GM21447 (cell line): ENCODE measurements at regions not wholly inside any gene's neighbourhood (a gene's known extent, or its start where the extent isn't known, plus 50 kb on each side); places are given as distances from the start of the nearest gene placed in this dataset.

Experiments used
- ATAC-seq: cut with Tn5 transposase; IDR thresholded peaks from one replicate; pipeline ENCODE4 v1.9.1; 2021; ENCODE audit not compliant: unreplicated experiment

DNA sequence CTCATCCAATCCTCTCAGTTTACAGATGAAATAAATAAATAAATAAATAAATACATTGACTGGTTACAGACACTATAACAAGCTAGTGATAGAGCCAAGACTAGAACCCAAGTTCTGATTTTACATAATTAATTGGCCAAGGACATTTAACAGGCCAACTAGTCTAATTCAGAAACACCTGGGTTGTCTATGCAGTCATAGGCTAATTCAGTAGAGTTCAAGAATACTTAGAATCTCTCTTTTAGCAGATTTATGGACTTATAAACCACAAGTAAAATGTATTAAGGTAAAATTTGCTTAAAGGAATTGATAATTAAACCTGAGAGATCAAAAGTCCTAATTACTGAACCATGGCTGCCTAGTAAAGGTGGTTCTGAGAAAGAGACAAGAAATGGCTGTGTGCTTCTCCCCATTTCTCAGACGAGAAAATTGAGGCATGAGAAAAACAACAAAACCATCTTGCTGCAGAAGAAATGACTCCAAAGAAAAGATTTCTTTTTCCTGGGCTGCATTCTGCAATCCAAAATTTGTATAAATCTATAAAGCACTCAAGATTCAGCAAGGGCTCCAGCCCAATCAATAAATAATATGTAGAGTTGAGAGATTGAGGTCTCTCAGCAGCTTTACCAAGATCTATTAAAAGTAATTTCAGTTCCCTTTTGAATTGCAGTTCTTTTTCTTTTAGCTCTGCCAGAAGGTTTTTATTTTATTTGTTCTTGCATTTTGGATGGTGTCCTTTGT is 98.3 kb downstream of the DUSP10 start:
- peak; percentile 84 for ATAC-seq

DNA sequence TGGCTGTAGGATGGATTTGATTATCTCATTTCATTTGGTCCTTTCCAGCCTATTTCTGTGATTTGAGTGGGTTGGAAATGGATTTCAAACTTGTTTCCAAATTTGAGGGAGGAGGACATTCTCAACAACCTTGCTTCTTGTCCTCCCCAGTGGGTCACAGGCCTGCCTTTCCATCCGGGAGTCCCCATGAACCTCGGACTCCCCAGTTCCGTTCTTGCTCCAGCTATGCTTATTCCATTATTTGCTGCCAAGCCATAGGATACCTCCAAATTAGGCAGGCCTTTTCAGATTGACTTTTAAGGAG is 97.8 kb downstream of the DUSP10 start:
- peak; percentile 20 for ATAC-seq

DNA sequence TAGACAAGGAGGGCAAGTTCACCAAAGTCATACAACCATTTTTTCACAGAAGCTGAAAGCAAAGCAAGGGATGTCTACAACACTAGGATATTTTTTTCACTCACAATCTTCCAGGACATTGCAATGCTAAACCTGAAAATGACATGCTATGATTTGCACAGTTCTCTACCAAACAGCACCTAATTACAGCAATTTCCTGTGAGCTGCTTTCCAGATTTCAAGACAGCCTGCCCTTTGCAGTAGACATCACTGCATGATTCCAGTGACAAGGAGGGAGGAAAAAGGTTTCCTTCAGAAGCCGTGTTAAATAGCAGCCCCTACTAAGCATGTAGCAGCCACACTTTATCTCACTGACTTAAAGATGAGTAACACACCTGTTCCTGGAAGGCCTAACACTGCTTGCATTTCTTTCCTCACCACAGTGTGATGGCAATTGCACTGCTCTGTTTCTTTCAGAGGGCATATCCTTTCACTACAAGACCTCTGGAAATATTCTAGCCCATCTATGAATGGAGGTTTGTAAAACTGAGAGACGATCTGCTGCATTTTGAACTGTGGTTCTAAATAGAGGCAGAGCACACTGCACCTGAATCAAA is 97.1 kb downstream of the DUSP10 start:
- peak; percentile 45 for ATAC-seq

DNA sequence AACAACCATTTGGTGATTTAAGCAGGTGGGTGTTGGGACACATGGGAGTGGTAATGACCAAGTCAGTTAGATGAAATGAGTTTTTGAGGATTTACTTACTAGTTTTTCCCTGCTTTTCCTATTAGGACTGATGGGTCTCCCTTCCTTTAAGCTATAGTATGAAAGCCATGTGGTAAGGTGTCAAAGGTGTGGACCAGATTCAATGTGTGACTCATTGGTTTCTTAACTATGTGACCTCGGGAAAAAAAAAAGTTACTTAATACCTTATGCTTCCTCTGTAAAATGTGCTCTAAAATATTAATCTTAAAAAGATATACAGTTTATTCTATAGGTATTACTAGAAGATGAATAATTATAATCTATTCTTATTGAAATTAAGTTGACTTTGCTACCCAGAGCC is 93.7 kb downstream of the DUSP10 start:
- no peak for ATAC-seq
